Vagina (tissue), 2 donors: ENCODE measurements at regions not wholly inside any gene's neighbourhood (a gene's known extent, or its start where the extent isn't known, plus 50 kb on each side); places are given as distances from the start of the nearest gene placed in this dataset.

Experiments used
- POLR2A ChIP-seq, 2 donors: fragments of 450-650 bp; IDR thresholded peaks; one replicate each; pipeline ENCODE4 v1.6.1; 2017; ENCODE audit warnings: antibody characterized with exemption in 2 of 2, mild to moderate bottlenecking in 2 of 2, moderate library complexity in 2 of 2
- TF ChIP-seq, protein P1 (sequence below), 3 experiments: fragments of 450-650 bp in 2 of 3; fragments of 200-600 bp in 1 of 3; sonication (generic) in 1 of 3; IDR thresholded peaks; one replicate each; pipeline ENCODE4 v1.5.1; 2017 to 2019; ENCODE audit warnings: antibody characterized with exemption in 3 of 3, mild to moderate bottlenecking in 2 of 3, moderate library complexity in 2 of 3

DNA sequence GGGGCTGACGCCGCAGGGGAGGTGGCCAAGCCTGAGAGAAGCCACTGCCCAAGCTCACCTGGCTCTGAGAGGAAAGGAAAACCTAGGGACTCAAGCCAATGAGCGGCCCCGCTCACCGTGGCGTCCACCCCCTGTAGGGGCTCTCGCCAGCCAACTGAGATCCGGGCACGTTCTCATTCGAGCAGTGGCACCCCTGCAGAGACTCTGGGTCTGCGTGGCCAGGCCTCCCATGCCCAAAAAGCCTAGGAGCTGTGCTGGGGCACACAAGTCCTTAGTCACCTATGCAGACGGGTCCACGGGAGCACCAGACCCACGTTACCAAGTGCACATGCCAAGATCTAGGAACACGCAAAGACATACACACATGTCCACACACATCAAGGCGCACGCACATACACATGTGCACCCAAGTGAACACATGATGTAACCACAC lies 106.2 kb downstream of the NCOR2 start:
- no peak for TF ChIP-seq POLR2A (IDR thresholded peaks at IDR 0.05)
- TF ChIP-seq, protein P1, sequence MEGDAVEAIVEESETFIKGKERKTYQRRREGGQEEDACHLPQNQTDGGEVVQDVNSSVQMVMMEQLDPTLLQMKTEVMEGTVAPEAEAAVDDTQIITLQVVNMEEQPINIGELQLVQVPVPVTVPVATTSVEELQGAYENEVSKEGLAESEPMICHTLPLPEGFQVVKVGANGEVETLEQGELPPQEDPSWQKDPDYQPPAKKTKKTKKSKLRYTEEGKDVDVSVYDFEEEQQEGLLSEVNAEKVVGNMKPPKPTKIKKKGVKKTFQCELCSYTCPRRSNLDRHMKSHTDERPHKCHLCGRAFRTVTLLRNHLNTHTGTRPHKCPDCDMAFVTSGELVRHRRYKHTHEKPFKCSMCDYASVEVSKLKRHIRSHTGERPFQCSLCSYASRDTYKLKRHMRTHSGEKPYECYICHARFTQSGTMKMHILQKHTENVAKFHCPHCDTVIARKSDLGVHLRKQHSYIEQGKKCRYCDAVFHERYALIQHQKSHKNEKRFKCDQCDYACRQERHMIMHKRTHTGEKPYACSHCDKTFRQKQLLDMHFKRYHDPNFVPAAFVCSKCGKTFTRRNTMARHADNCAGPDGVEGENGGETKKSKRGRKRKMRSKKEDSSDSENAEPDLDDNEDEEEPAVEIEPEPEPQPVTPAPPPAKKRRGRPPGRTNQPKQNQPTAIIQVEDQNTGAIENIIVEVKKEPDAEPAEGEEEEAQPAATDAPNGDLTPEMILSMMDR (IDR thresholded peaks at IDR 0.05) = no peak
